ENCODE measurements at regions not wholly inside any gene's neighbourhood (a gene's known extent, or its start where the extent isn't known, plus 50 kb on each side); places are given as distances from the start of the nearest gene placed in this dataset.

GRCh38 chr6:6843777-6844176, 255.3 kb downstream of the LY86 start:
- Histone ChIP-seq H3K4me3 (ENCODE audit: low read depth, low read length) (no peak overlapping the region), H3K4me1 (ENCODE audit: control insufficient read depth, insufficient read depth, low read length, poor library complexity, severe bottlenecking) (no peaks in the 10 kb centered on the region), H3K27ac (ENCODE audit: insufficient read depth, low read length, poor library complexity, severe bottlenecking) (no peak overlapping the region), H3K9me3 (ENCODE audit: control insufficient read depth in 2 of 2, low read length in 2 of 2) (peaks cover 6 to 7% of the 10 kb centered on the region in 2 experiments), H3K36me3 (ENCODE audit: control insufficient read depth, insufficient read depth, low read length) (no peaks in the 10 kb centered on the region), H3K27me3 (ENCODE audit: control insufficient read depth, insufficient read depth, low read length) (no peaks in the 10 kb centered on the region)
- no peaks in the 10 kb centered on the region for H3K4me1 Mint-ChIP-seq
- H3K27me3 Mint-ChIP-seq = peaks cover 14% of the 10 kb centered on the region
- H3K9me3 Mint-ChIP-seq = peaks cover 0 to 12% (median 2%) of the 10 kb centered on the region in 7 donors
- H3K4me3 Mint-ChIP-seq = no peak overlapping the region
- ATAC-seq (ENCODE audit: low read depth in 2 of 2) (no peak), DNase-seq (no peak)
- H3K36me3 Mint-ChIP-seq = no peaks in the 10 kb centered on the region
- no peak overlapping the region for H3K27ac Mint-ChIP-seq

GRCh38 chr6:6844530-6844929, 256.0 kb downstream of the LY86 start:
- no peaks in the 10 kb centered on the region for H3K36me3 ChIP-seq (ENCODE audit: control insufficient read depth, insufficient read depth, low read length)
- no peak for ATAC-seq (ENCODE audit: low read depth in 2 of 2)
- H3K4me3 ChIP-seq (ENCODE audit: low read depth, low read length) = no peak overlapping the region
- H3K9me3 ChIP-seq (ENCODE audit: control insufficient read depth in 2 of 2, low read length in 2 of 2) = peaks cover 6 to 7% of the 10 kb centered on the region in 2 experiments
- H3K27ac ChIP-seq (ENCODE audit: insufficient read depth, low read length, poor library complexity, severe bottlenecking) = no peak overlapping the region
- no peaks in the 10 kb centered on the region for H3K27me3 ChIP-seq (ENCODE audit: control insufficient read depth, insufficient read depth, low read length)
- Mint-ChIP-seq H3K4me3 (no peak overlapping the region), H3K27ac (no peak overlapping the region), H3K27me3 (peaks cover 14% of the 10 kb centered on the region), H3K4me1 (no peaks in the 10 kb centered on the region), H3K36me3 (no peaks in the 10 kb centered on the region), H3K9me3 (peaks cover 0 to 12% (median 2%) of the 10 kb centered on the region in 7 donors)
- H3K4me1 ChIP-seq (ENCODE audit: control insufficient read depth, insufficient read depth, low read length, poor library complexity, severe bottlenecking) = no peaks in the 10 kb centered on the region
- no peak for DNase-seq

- no peaks in the 10 kb centered on the region for H3K36me3 Mint-ChIP-seq
- no peak overlapping the region for H3K27ac Mint-ChIP-seq
- no peaks in the 10 kb centered on the region for H3K4me1 Mint-ChIP-seq
- Histone ChIP-seq H3K4me3 (ENCODE audit: low read depth, low read length) (no peak overlapping the region), H3K36me3 (ENCODE audit: control insufficient read depth, insufficient read depth, low read length) (no peaks in the 10 kb centered on the region), H3K27ac (ENCODE audit: insufficient read depth, low read length, poor library complexity, severe bottlenecking) (no peak overlapping the region), H3K4me1 (ENCODE audit: control insufficient read depth, insufficient read depth, low read length, poor library complexity, severe bottlenecking) (no peaks in the 10 kb centered on the region), H3K9me3 (ENCODE audit: control insufficient read depth in 2 of 2, low read length in 2 of 2) (peaks cover 6 to 7% of the 10 kb centered on the region in 2 experiments), H3K27me3 (ENCODE audit: control insufficient read depth, insufficient read depth, low read length) (no peaks in the 10 kb centered on the region)
- ATAC-seq (ENCODE audit: low read depth in 2 of 2) (no peak), DNase-seq (no peak)
- peaks cover 0 to 12% (median 2%) of the 10 kb centered on the region in 7 donors for H3K9me3 Mint-ChIP-seq
- H3K4me3 Mint-ChIP-seq = no peak overlapping the region
- peaks cover 14% of the 10 kb centered on the region for H3K27me3 Mint-ChIP-seq
Measured at GRCh38 chr6:6845603-6846002, 257.1 kb downstream of the LY86 start.

- no peaks in the 10 kb centered on the region for H3K36me3 ChIP-seq (ENCODE audit: control insufficient read depth, insufficient read depth, low read length)
- peaks cover 0 to 12% (median 2%) of the 10 kb centered on the region in 7 donors for H3K9me3 Mint-ChIP-seq
- ATAC-seq (ENCODE audit: low read depth in 2 of 2) = no peak
Measured at GRCh38 chr6:6847591-6847990, 259.1 kb downstream of the LY86 start.

GRCh38 chr6:6851059-6851948, 256.5 kb upstream of the RREB1 start:
- Histone ChIP-seq H3K4me3 (ENCODE audit: low read depth, low read length) (no peak overlapping the region), H3K4me1 (ENCODE audit: control insufficient read depth, insufficient read depth, low read length, poor library complexity, severe bottlenecking) (peaks cover 2% of the 10 kb centered on the region), H3K9me3 (ENCODE audit: control insufficient read depth in 2 of 2, low read length in 2 of 2) (no peaks in the 10 kb centered on the region), H3K36me3 (ENCODE audit: control insufficient read depth, insufficient read depth, low read length) (no peaks in the 10 kb centered on the region), H3K27ac (ENCODE audit: insufficient read depth, low read length, poor library complexity, severe bottlenecking) (no peak overlapping the region), H3K27me3 (ENCODE audit: control insufficient read depth, insufficient read depth, low read length) (no peaks in the 10 kb centered on the region)
- Mint-ChIP-seq H3K9me3 (peaks cover 0 to 3% (median 0%) of the 10 kb centered on the region in 7 donors), H3K4me1 (peaks cover 0 to 9% (median 2%) of the 10 kb centered on the region in 4 donors), H3K36me3 (no peaks in the 10 kb centered on the region), H3K27me3 (no peaks in the 10 kb centered on the region), H3K27ac (no peak overlapping the region), H3K4me3 (no peak overlapping the region)
- DNase-seq (no peak), ATAC-seq (ENCODE audit: low read depth in 2 of 2) (no peak)

More at GRCh38 chr6:6847591-6847990, 259.1 kb downstream of the LY86 start:
- Mint-ChIP-seq H3K4me3 (no peak overlapping the region), H3K27me3 (peaks cover 5% of the 10 kb centered on the region), H3K27ac (no peak overlapping the region), H3K4me1 (no peaks in the 10 kb centered on the region), H3K36me3 (no peaks in the 10 kb centered on the region)
- no peak for DNase-seq
- H3K9me3 ChIP-seq (ENCODE audit: control insufficient read depth in 2 of 2, low read length in 2 of 2) = peaks cover 6 to 7% of the 10 kb centered on the region in 2 experiments
- no peaks in the 10 kb centered on the region for H3K4me1 ChIP-seq (ENCODE audit: control insufficient read depth, insufficient read depth, low read length, poor library complexity, severe bottlenecking)
- no peaks in the 10 kb centered on the region for H3K27me3 ChIP-seq (ENCODE audit: control insufficient read depth, insufficient read depth, low read length)
- no peak overlapping the region for H3K27ac ChIP-seq (ENCODE audit: insufficient read depth, low read length, poor library complexity, severe bottlenecking)
- H3K4me3 ChIP-seq (ENCODE audit: low read depth, low read length) = no peak overlapping the region

- no peaks in the 10 kb centered on the region for H3K9me3 Mint-ChIP-seq
- H3K27ac Mint-ChIP-seq = no peak overlapping the region
- no peaks in the 10 kb centered on the region for H3K27me3 Mint-ChIP-seq
- H3K36me3 Mint-ChIP-seq = no peaks in the 10 kb centered on the region
- H3K4me3 Mint-ChIP-seq = no peak overlapping the region
- H3K9me3 ChIP-seq (ENCODE audit: control insufficient read depth in 2 of 2, low read length in 2 of 2) = no peaks in the 10 kb centered on the region
- ATAC-seq (ENCODE audit: low read depth in 2 of 2) (no peak), DNase-seq (no peak)
- no peaks in the 10 kb centered on the region for H3K27me3 ChIP-seq (ENCODE audit: control insufficient read depth, insufficient read depth, low read length)
- H3K27ac ChIP-seq (ENCODE audit: insufficient read depth, low read length, poor library complexity, severe bottlenecking) = no peak overlapping the region
- peaks cover 0 to 15% (median 8%) of the 10 kb centered on the region in 4 donors for H3K4me1 Mint-ChIP-seq
- no peak overlapping the region for H3K4me3 ChIP-seq (ENCODE audit: low read depth, low read length)
- H3K36me3 ChIP-seq (ENCODE audit: control insufficient read depth, insufficient read depth, low read length) = no peaks in the 10 kb centered on the region
- H3K4me1 ChIP-seq (ENCODE audit: control insufficient read depth, insufficient read depth, low read length, poor library complexity, severe bottlenecking) = peaks cover 8% of the 10 kb centered on the region
Measured at GRCh38 chr6:6851949-6852261, 255.9 kb upstream of the RREB1 start.

GRCh38 chr6:6856538-6857523, 250.9 kb upstream of the RREB1 start:
- Histone ChIP-seq H3K4me3 (ENCODE audit: low read depth, low read length) (peak overlapping the region; percentile 55), H3K9me3 (ENCODE audit: control insufficient read depth in 2 of 2, low read length in 2 of 2) (no peaks in the 10 kb centered on the region), H3K36me3 (ENCODE audit: control insufficient read depth, insufficient read depth, low read length) (no peaks in the 10 kb centered on the region), H3K4me1 (ENCODE audit: control insufficient read depth, insufficient read depth, low read length, poor library complexity, severe bottlenecking) (peaks cover 11% of the 10 kb centered on the region), H3K27ac (ENCODE audit: insufficient read depth, low read length, poor library complexity, severe bottlenecking) (no peak overlapping the region), H3K27me3 (ENCODE audit: control insufficient read depth, insufficient read depth, low read length) (no peaks in the 10 kb centered on the region)
- Mint-ChIP-seq H3K4me1 (peaks cover 0 to 22% (median 8%) of the 10 kb centered on the region in 4 donors), H3K27ac (peak overlapping the region in 2 of 3 donors; percentile 73 to 83), H3K27me3 (peaks cover 4% of the 10 kb centered on the region), H3K36me3 (no peaks in the 10 kb centered on the region), H3K9me3 (no peaks in the 10 kb centered on the region), H3K4me3 (peak overlapping the region in 3 of 4 donors; percentile 10 to 80 (median 54))
- DNase-seq (peak in 2 of 3 donors; percentile 13 to 76), ATAC-seq (ENCODE audit: low read depth in 2 of 2) (peak; percentile 76 to 87)

All from CD4-positive, CD25-positive, alpha-beta regulatory T cell (primary cell).